SK-N-SH (cell line): ENCODE measurements at regions not wholly inside any gene's neighbourhood (a gene's known extent, or its start where the extent isn't known, plus 50 kb on each side); places are given as distances from the start of the nearest gene placed in this dataset.

ENCODE experiments used
- CTCF ChIP-seq: fragments of 200-600 bp; sonication (generic); IDR thresholded peaks from 2 replicates; pipeline ENCODE4 v1.6.1; 2017; ENCODE audit warnings: antibody characterized with exemption, mild to moderate bottlenecking, moderate library complexity
- EP300 ChIP-seq, 2 experiments: IDR thresholded peaks; 2 replicates each; pipeline versions ENCODE4 v1.4.0 to v1.6.1; 2012; ENCODE audit warnings: borderline replicate concordance in 1 of 2, low read depth in 1 of 2, low read length in 1 of 2
- EZH2phosphoT487 ChIP-seq: fragments of 200-600 bp; sonication (generic); IDR thresholded peaks from 2 replicates; pipeline ENCODE4 v1.6.1; 2017; ENCODE audit warnings: low read depth, mixed run types, mild to moderate bottlenecking, antibody characterized with exemption, moderate library complexity, borderline replicate concordance
- FOSL2 ChIP-seq: IDR thresholded peaks from 2 replicates; pipeline ENCODE4 v1.4.0; 2012; ENCODE audit warnings: low read depth, mild to moderate bottlenecking, moderate library complexity, borderline replicate concordance
- GATA2 ChIP-seq: sonication (generic); formaldehyde crosslinking; IDR thresholded peaks from 2 replicates; pipeline ENCODE4 v1.5.0; 2020; ENCODE audit warnings: mild to moderate bottlenecking, missing genetic modification reagents
- MAX ChIP-seq: IDR thresholded peaks from 2 replicates; pipeline ENCODE4 v1.4.0; 2012; ENCODE audit warnings: low read depth
- NFIC ChIP-seq: IDR thresholded peaks from 2 replicates; pipeline ENCODE4 v1.4.0; 2012; ENCODE audit warnings: borderline replicate concordance
- POLR2AphosphoS5 ChIP-seq: IDR thresholded peaks from 2 replicates; pipeline ENCODE4 v1.6.1; 2012; ENCODE audit warnings: low read depth, low read length
- RAD21 ChIP-seq: IDR thresholded peaks from 2 replicates; pipeline ENCODE4 v1.6.1; 2012; ENCODE audit warnings: mild to moderate bottlenecking, low read length
- REST ChIP-seq: IDR thresholded peaks from 2 replicates; pipeline ENCODE4 v1.6.1; 2012; ENCODE audit warnings: mild to moderate bottlenecking, low read depth, low read length, moderate library complexity
- RFX5 ChIP-seq: IDR thresholded peaks from 2 replicates; pipeline ENCODE4 v1.6.1; 2012; ENCODE audit warnings: mild to moderate bottlenecking, improper control_type of control experiment, low read length
- SIN3A ChIP-seq: IDR thresholded peaks from 2 replicates; pipeline ENCODE4 v1.6.1; 2012; ENCODE audit warnings: low read depth, mild to moderate bottlenecking, low read length, moderate library complexity, borderline replicate concordance
- SMC3 ChIP-seq: IDR thresholded peaks from 2 replicates; pipeline ENCODE4 v1.6.1; 2012; ENCODE audit warnings: low read depth, low read length, improper control_type of control experiment
- ZBTB33 ChIP-seq: IDR thresholded peaks from 2 replicates; pipeline ENCODE4 v1.4.0; 2012; ENCODE audit warnings: low read depth, borderline replicate concordance

GRCh38 chr5:173798127-173798810, 89.9 kb upstream of the CPEB4 start:
- TF ChIP-seq EP300 (IDR thresholded peaks at IDR 0.05; ENCODE audit: borderline replicate concordance in 1 of 2, low read depth in 1 of 2, low read length in 1 of 2) (no peak), CTCF (no peak), RFX5 (no peak), FOSL2 (no peak), POLR2AphosphoS5 (no peak), NFIC (no peak), REST (no peak), SIN3A (no peak), ZBTB33 (no peak), SMC3 (no peak), GATA2 (CRISPR knock-in tag) (no peak), EZH2phosphoT487 (no peak), MAX (no peak), RAD21 (no peak)
